ENCODE measurements at regions not wholly inside any gene's neighbourhood (a gene's known extent, or its start where the extent isn't known, plus 50 kb on each side); places are given as distances from the start of the nearest gene placed in this dataset.

DNA sequence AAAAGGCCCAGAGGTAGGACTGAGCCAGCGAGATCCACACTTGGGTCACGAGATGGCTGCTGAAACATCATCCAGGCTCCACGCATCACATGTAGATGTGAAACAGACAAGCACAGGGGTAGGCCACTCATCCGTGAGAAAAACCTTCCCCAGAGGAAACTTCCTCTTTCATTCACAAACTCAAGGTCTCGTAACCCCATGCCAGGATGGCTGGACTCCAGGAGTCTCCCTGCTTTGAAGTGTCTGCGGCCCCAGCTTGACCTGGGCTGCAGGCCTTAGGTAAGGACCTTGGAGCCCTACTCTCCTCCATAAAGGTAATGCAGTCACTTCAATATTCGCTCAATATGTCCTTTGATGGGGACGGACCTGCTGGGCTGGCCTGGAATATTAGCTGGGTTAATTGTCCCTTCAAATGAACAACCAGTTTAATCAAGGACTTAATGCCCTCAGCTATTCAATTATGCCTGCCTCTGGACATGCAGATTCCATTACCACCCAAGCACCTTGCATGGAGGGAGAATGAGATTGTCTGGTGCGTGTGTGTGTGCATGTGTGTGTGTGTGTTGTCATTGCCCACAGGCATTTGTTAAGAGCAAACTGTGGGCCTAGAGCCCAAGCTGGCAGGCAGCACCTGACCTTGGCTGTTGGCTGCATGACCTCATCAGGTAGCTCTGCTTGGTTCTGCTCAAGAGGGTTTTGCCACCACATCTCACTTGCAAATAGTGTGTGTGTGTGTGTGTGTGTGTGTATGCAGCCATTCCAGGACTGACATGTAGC is 186.9 kb upstream of the TLE3 start:
- no peak overlapping the region for H3K4me3 ChIP-seq (ENCODE audit: control insufficient read depth, low read depth, low read length)
- no peak for DNase-seq (ENCODE audit: low read depth)
- TF ChIP-seq, protein P1, sequence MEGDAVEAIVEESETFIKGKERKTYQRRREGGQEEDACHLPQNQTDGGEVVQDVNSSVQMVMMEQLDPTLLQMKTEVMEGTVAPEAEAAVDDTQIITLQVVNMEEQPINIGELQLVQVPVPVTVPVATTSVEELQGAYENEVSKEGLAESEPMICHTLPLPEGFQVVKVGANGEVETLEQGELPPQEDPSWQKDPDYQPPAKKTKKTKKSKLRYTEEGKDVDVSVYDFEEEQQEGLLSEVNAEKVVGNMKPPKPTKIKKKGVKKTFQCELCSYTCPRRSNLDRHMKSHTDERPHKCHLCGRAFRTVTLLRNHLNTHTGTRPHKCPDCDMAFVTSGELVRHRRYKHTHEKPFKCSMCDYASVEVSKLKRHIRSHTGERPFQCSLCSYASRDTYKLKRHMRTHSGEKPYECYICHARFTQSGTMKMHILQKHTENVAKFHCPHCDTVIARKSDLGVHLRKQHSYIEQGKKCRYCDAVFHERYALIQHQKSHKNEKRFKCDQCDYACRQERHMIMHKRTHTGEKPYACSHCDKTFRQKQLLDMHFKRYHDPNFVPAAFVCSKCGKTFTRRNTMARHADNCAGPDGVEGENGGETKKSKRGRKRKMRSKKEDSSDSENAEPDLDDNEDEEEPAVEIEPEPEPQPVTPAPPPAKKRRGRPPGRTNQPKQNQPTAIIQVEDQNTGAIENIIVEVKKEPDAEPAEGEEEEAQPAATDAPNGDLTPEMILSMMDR (IDR thresholded peaks at IDR 0.05; ENCODE audit: control insufficient read depth, insufficient read depth, low read depth, low read length, missing control alignments), result no peak

DNA sequence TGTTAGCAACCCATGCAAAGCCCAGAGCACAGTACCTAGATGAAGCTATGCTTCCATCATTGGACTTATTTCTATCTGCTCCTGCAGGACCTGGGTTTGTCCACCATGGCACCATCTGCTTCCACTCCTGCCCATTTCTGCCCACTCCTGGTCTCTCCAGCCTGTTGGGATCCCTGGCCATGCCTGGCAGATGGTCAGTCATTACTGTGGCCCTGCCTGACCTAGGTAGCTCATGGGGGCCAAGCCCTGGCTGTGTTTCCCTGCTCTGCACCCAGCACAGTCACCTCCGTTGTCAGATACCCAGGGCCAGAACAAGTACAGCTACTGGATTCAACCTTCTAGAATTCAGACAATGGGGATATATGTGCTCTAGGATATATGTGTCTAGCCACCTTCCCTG is 185.8 kb upstream of the TLE3 start:
- DNase-seq (ENCODE audit: low read depth), result no peak
- TF ChIP-seq, protein P1 (IDR thresholded peaks at IDR 0.05; ENCODE audit: control insufficient read depth, insufficient read depth, low read depth, low read length, missing control alignments), result no peak
- no peak overlapping the region for H3K4me3 ChIP-seq (ENCODE audit: control insufficient read depth, low read depth, low read length)

DNA sequence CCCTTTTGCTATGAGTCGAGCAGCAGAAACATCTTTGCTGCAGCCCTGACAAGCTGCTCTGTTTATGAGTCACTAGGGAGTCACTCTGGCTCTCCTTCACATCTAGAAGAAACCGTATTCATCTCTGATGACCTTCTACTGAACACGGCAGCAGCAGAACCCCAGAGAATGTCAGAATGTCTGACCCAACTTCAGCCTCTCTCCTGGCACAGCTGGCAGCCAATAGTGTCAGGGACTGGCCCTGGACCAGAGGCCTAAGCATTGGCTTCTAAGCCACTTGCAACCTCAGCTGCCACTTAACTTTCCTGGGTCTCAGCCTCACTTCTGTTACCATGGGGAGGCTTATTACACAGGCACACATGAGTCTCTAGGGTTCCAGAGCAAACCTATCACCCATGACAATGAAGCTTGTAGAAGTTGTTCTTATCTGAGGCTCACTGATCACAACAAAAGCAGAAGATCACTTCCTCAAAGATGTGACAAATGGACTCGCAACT is 184.1 kb upstream of the TLE3 start:
- DNase-seq (ENCODE audit: low read depth), result peak; percentile 24

DNA sequence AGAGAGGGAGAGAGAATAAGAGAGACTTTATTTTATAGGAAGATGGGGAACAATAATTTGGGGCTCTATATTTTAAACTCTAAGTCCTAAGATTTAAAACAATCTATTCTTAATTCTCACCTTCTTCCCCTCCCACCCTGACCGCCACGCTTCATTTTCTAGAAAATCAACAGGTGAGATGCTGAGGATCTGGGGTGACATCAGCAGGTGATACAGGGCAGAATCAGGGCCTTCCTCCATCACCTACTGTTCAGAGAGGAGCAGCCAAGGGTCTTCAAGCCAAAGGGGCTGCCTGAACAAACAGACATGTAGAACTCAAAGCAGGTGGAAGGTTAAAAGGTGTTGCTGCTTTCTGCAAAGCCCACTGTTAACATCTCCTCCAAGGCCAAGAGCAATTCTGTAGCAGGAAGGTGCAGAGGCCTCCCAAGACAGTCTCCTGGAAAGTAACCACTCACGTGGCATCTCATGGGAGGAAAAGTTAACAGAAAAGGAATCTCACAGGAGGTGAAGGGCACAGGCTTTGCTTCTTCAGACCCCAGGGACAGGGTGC is 183.6 kb upstream of the TLE3 start:
- H3K4me3 ChIP-seq (ENCODE audit: control insufficient read depth, low read depth, low read length), result no peak overlapping the region

More for the DNA sequence above, 184.1 kb upstream of the TLE3 start:
- TF ChIP-seq, protein P1 (IDR thresholded peaks at IDR 0.05; ENCODE audit: control insufficient read depth, insufficient read depth, low read depth, low read length, missing control alignments), result no peak
- H3K4me3 ChIP-seq (ENCODE audit: control insufficient read depth, low read depth, low read length), result no peak overlapping the region

DNA sequence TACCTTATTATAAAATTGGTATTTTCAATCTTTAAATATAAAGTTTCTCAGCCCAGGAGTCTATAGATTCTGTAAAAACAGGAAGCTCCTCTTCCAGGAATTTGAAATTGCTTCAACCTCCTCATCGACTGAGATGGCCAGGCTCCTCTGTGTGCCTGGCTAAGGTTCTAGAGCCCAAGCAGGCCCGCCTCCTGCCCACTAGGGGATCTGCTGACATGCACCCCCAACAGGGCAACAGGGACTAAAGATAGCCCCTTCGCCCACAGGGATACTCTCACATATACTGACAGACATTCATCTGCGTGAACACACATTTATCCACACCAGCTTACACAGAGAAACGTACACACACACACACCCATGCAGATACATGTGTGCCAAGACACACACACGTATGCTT is 183.1 kb upstream of the TLE3 start:
- TF ChIP-seq, protein P1 (IDR thresholded peaks at IDR 0.05; ENCODE audit: control insufficient read depth, insufficient read depth, low read depth, low read length, missing control alignments), result no peak
- no peak overlapping the region for H3K4me3 ChIP-seq (ENCODE audit: control insufficient read depth, low read depth, low read length)
- no peak for DNase-seq (ENCODE audit: low read depth)

More for the DNA sequence above, 183.6 kb upstream of the TLE3 start:
- TF ChIP-seq, protein P1 (IDR thresholded peaks at IDR 0.05; ENCODE audit: control insufficient read depth, insufficient read depth, low read depth, low read length, missing control alignments), result no peak
- no peak for DNase-seq (ENCODE audit: low read depth)

DNA sequence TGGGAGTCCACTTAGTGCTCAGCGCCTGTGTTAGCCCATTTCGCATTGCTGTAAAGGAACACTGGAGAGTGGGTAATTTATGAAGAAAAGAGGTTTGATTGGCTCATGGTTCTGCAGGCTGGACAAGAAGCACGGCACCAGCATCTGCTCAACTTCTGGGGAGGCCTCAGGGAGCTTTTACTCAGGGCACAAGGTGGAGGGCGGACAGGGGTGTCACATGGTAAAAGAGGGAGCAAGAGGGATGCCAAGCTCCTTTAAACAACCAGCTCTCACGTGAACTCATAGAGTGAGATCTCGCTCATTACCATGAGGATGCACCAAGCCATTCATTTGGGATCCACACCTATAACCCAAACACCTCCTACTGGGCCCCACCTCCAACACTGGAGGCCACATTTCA is 181.4 kb upstream of the TLE3 start:
- TF ChIP-seq, protein P1 (IDR thresholded peaks at IDR 0.05; ENCODE audit: control insufficient read depth, insufficient read depth, low read depth, low read length, missing control alignments), result no peak
- no peak overlapping the region for H3K4me3 ChIP-seq (ENCODE audit: control insufficient read depth, low read depth, low read length)
- no peak for DNase-seq (ENCODE audit: low read depth)

Measured in AG09309 (cell line).